DND-41 (cell line): ENCODE measurements at regions not wholly inside any gene's neighbourhood (a gene's known extent, or its start where the extent isn't known, plus 50 kb on each side); places are given as distances from the start of the nearest gene placed in this dataset.
A peak's percentile ranks its signal among the peaks of the same experiment; 100 is the strongest.
"Not testable (repeated sequence)": the region's sequence is repeated elsewhere in the genome, so short reads cannot be mapped to it uniquely, and the experiment has no call there.

ENCODE experiments used
- ATAC-seq: fragments of 200-7000 bp; cut with Tn5 transposase; 3 replicates; pipeline ENCODE4 v1.9.1; 2021; ENCODE audit warnings: low read depth; ENCODE audit not compliant: insufficient read depth
- DNase-seq: peaks from one replicate; pipeline ENCODE4 v3.0.0-alpha.2; 2020
- H2AFZ ChIP-seq: 2 replicates; pipeline ENCODE4 v1.6.0; 2012; ENCODE audit warnings: low read depth, low read length
- H3K27ac ChIP-seq: 2 replicates; pipeline ENCODE4 v1.5.1; 2012; ENCODE audit warnings: low read length, inconsistent platforms
- H3K27me3 ChIP-seq: fragments of 200-600 bp; sonication (generic); 2 replicates; pipeline ENCODE4 v1.6.0; 2012; ENCODE audit warnings: low read length, mild to moderate bottlenecking, inconsistent platforms; ENCODE audit not compliant: insufficient read depth, poor library complexity
- H3K36me3 ChIP-seq: 2 replicates; pipeline ENCODE4 v1.5.1; 2012; ENCODE audit warnings: low read length, inconsistent platforms; ENCODE audit not compliant: insufficient read depth
- H3K4me1 ChIP-seq: 2 replicates; pipeline ENCODE4 v1.5.1; 2012; ENCODE audit warnings: mild to moderate bottlenecking, low read length; ENCODE audit not compliant: insufficient read depth
- H3K4me2 ChIP-seq: 2 replicates; pipeline ENCODE4 v1.6.0; 2012; ENCODE audit warnings: mild to moderate bottlenecking, moderate library complexity, low read length, inconsistent platforms; ENCODE audit not compliant: insufficient read depth
- H3K4me3 ChIP-seq, 2 experiments: fragments of 200-600 bp in 1 of 2; shearing (Covaris generic) in 1 of 2; 2 replicates each; pipeline ENCODE4 v1.5.1; 2012 to 2016; ENCODE audit warnings: inconsistent platforms in 2 of 2, low read length in 2 of 2, mild to moderate bottlenecking in 2 of 2, low read depth in 1 of 2, moderate library complexity in 1 of 2
- H3K79me2 ChIP-seq: 2 replicates; pipeline ENCODE4 v1.6.0; 2012; ENCODE audit warnings: low read length, inconsistent platforms; ENCODE audit not compliant: insufficient read depth
- H3K9ac ChIP-seq: 2 replicates; pipeline ENCODE4 v1.6.0; 2012; ENCODE audit warnings: low read depth, mild to moderate bottlenecking, inconsistent platforms, low read length, moderate library complexity
- H3K9me3 ChIP-seq: 2 replicates; pipeline ENCODE4 v1.5.1; 2012; ENCODE audit warnings: low read length, moderate library complexity, mild to moderate bottlenecking, inconsistent platforms; ENCODE audit not compliant: insufficient read depth, severe bottlenecking
- H4K20me1 ChIP-seq: 2 replicates; pipeline ENCODE4 v1.6.0; 2012; ENCODE audit warnings: low read length; ENCODE audit not compliant: insufficient read depth
- CTCF ChIP-seq: IDR thresholded peaks from 2 replicates; pipeline ENCODE4 v1.5.1; 2012; ENCODE audit warnings: borderline replicate concordance, low read length, moderate library complexity, mild to moderate bottlenecking; ENCODE audit not compliant: poor library complexity, severe bottlenecking; ENCODE audit errors: extremely low read depth
- EZH2 ChIP-seq: IDR thresholded peaks from 3 replicates; pipeline ENCODE4 v1.6.1; 2012; ENCODE audit warnings: borderline replicate concordance, low read depth, mild to moderate bottlenecking, moderate library complexity, low read length, inconsistent platforms; ENCODE audit not compliant: severe bottlenecking

GRCh38 chr12:126966498-126966897 is 1300.5 kb upstream of the TMEM132C start:
- Histone ChIP-seq H3K27me3 (no peaks in the 10 kb centered on the region), H3K27ac (no peak overlapping the region), H4K20me1 (no peaks in the 10 kb centered on the region), H3K79me2 (no peaks in the 10 kb centered on the region), H3K9me3 (no peaks in the 10 kb centered on the region), H3K4me1 (no peaks in the 10 kb centered on the region), H3K4me2 (no peak overlapping the region), H3K36me3 (no peaks in the 10 kb centered on the region), H3K9ac (no peak overlapping the region), H2AFZ (no peak overlapping the region), H3K4me3 (no peak overlapping the region)
- ATAC-seq, result peak; percentile 80
- DNase-seq, result peak; percentile 50
- TF ChIP-seq EZH2 (no peak), CTCF (no peak)

GRCh38 chr12:126967152-126967551 is 1299.8 kb upstream of the TMEM132C start:
- Histone ChIP-seq H2AFZ (no peak overlapping the region), H3K27me3 (no peaks in the 10 kb centered on the region)

GRCh38 chr12:126974779-126975178 is 1292.2 kb upstream of the TMEM132C start:
- Histone ChIP-seq H3K36me3 (no peaks in the 10 kb centered on the region), H3K4me1 (no peaks in the 10 kb centered on the region), H3K4me3 (no peak overlapping the region), H3K9me3 (no peaks in the 10 kb centered on the region), H4K20me1 (no peaks in the 10 kb centered on the region), H3K27me3 (no peaks in the 10 kb centered on the region), H3K27ac (no peak overlapping the region), H3K79me2 (no peaks in the 10 kb centered on the region), H3K4me2 (no peak overlapping the region), H2AFZ (no peak overlapping the region), H3K9ac (no peak overlapping the region)
- DNase-seq (peak; percentile 17), ATAC-seq (peak; percentile 48; the same call in 2 of the 3 replicates)
- no peak for TF ChIP-seq EZH2
- no peak for TF ChIP-seq CTCF

More at GRCh38 chr12:126967152-126967551, 1299.8 kb upstream of the TMEM132C start:
- no peaks in the 10 kb centered on the region for H3K79me2 ChIP-seq
- H3K4me1 ChIP-seq, result no peaks in the 10 kb centered on the region
- TF ChIP-seq EZH2 (no peak), CTCF (no peak)
- no peak overlapping the region for H3K9ac ChIP-seq
- DNase-seq, result no peak
- no peak overlapping the region for H3K27ac ChIP-seq
- no peak overlapping the region for H3K4me3 ChIP-seq
- 0 out of 3 replicates have a peak, but pooled peaks have one; percentile 33 for ATAC-seq
- H3K36me3 ChIP-seq, result no peaks in the 10 kb centered on the region
- H3K9me3 ChIP-seq, result no peaks in the 10 kb centered on the region
- no peaks in the 10 kb centered on the region for H4K20me1 ChIP-seq
- H3K4me2 ChIP-seq, result no peak overlapping the region

GRCh38 chr12:126976579-126976978 is 1290.4 kb upstream of the TMEM132C start:
- Histone ChIP-seq H3K79me2 (no peaks in the 10 kb centered on the region), H2AFZ (no peak overlapping the region), H3K27ac (no peak overlapping the region), H3K4me1 (no peaks in the 10 kb centered on the region), H3K36me3 (no peaks in the 10 kb centered on the region), H3K4me3 (no peak overlapping the region), H3K4me2 (no peak overlapping the region), H3K9ac (no peak overlapping the region), H3K9me3 (no peaks in the 10 kb centered on the region), H3K27me3 (no peaks in the 10 kb centered on the region), H4K20me1 (no peaks in the 10 kb centered on the region)
- TF ChIP-seq CTCF (no peak), EZH2 (no peak)
- DNase-seq (no peak), ATAC-seq (no peak)

GRCh38 chr12:126979564-126979963 is 1287.4 kb upstream of the TMEM132C start:
- not testable (repeated sequence) for H3K9ac ChIP-seq, H2AFZ ChIP-seq, H3K79me2 ChIP-seq, H4K20me1 ChIP-seq, ATAC-seq, H3K4me1 ChIP-seq, H3K9me3 ChIP-seq, H3K27me3 ChIP-seq, H3K27ac ChIP-seq, H3K4me3 ChIP-seq, H3K36me3 ChIP-seq, DNase-seq, H3K4me2 ChIP-seq
